HG03159 (cell line): ENCODE measurements at regions not wholly inside any gene's neighbourhood (a gene's known extent, or its start where the extent isn't known, plus 50 kb on each side); places are given as distances from the start of the nearest gene placed in this dataset.

ENCODE experiments used
- ATAC-seq: cut with Tn5 transposase; IDR thresholded peaks from one replicate; pipeline ENCODE4 v1.9.1; 2021; ENCODE audit warnings: mild to moderate bottlenecking, moderate library complexity; ENCODE audit not compliant: unreplicated experiment

DNA sequence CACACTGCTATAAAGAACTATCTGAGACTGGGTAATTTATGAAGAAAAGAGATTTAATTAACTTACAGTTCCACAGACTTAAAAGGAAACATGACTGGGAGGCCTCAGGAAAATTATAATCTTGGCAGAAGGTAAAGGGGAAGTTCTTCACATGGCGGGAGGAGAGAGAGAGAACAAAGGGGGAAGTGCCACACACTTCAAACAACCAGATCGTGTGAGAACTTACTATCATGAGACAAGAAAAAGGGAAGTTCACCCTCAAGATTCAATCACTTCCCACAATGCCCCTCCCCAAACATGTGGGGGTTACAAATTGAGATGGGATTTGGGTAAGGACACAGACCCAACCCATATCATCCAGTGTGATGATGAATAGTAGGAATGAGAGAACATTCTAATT is 366.5 kb downstream of the LRFN5 start:
- no peak for ATAC-seq

DNA sequence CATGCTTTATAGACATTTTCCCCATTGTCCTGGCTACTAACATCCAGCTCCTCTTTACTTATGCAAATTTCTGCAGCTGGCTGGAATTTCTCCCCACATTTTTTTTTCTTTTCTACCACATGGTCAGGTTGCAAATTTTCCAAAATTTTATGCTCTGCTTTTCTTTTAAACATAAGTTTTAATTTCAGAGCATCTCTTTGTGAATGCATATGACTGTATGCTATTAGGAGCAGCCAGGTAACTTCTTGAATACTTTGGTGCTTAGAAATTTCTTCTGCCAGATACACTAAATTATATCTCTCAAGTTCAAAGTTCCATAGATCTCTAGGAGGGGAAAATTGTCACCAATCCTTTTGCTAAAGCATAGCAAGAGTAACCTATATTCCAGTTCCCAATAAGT is 365.9 kb downstream of the LRFN5 start:
- ATAC-seq: no peak

DNA sequence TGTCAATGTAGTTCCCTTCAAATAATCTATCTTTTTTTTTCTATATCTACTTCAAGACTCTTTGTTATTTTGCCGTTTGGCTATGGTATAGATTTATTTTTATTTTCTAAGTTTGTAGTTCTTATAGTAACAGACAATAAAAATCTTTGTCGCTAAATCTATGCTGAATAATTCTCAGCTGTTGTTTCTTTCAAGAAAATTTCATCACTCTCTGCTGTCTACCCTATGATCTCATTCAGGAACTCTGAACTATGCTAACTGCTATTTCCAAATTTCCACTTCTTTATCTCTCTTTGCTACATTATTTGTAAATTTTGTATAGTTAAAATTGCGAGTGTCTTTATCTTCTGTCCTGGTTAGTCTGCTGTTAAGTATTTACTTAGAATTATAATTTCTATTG is 353.6 kb downstream of the LRFN5 start:
- no peak for ATAC-seq

DNA sequence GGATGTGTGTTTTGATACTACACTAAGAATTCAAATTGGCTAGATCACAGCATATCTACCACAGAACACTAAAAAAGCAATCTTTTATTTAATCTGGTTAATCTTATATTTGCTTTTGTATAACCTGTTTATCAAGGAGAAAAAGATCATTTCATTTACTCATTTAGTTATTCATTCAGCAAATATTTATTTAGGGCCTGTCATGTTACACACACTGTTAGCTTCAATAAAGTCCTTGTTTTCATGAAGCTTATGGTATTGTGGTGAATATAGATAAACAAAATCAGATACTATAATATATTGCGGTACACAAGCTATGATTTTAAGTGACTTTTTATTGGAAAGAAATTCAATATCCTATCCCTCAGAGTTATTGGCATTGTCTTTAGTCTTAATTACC is 350.8 kb downstream of the LRFN5 start:
- ATAC-seq: no peak
